ENCODE measurements at regions not wholly inside any gene's neighbourhood (a gene's known extent, or its start where the extent isn't known, plus 50 kb on each side); places are given as distances from the start of the nearest gene placed in this dataset.

DNA sequence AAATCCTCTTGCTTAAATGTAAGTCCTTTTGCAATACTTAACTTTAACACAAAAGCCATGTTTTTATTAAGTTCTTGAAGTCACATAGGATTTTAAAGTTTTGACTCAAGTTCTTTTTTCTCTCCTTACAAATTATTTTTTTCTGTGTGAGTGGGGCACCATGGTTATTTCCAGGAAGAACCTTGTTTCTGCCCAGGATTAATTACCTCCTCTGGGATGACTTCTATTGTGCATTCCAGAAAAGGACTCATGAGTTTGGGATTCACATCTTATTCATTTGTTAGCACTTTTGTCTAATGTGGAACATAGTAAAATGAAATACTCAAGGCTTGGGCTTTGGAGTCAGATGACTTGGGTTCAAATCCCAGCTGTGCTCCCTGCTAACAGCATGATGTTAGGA is 421.4 kb upstream of the WWC1 start:
- no peak for DNase-seq (ENCODE audit: low read depth in 1 of 2, low spot score in 1 of 2)

DNA sequence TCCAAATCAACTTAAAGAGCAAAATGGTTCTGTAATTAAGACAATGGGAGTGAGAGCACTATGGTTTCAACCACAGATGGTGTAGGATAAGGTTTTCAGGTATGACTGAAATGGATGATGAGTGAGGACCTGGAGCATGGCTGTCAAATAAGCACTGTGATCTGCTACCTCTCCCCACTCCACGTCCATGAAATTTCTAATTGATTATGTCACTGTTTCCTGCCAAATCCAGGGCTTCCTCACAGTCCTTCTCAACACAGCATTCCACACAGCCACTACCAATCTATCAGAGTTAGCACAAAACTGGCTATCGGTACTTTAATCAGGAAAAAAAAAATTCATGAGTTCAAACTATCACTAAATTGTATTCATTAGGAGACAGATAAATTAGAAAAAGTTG is 420.4 kb upstream of the WWC1 start:
- no peak for DNase-seq (ENCODE audit: low read depth in 1 of 2, low spot score in 1 of 2)

DNA sequence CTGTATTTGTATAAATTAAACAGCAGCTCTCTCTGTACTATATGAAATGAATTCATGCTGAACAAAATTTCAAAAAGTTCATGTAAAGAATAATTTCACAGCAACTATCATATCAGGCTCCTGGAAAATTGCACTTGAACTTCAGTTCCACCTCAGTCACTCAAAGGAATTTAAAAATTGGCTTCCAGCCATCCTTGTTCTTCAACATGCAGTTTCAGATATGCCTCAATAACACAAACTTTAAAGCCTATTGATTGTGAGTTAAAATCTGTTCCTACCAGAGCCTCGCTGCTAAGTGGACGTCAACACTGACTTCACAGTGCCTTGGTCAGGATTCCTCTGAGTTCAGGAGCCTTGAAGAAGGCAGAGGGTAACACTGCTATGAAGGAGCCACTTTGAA is 418.7 kb upstream of the WWC1 start:
- DNase-seq (ENCODE audit: low read depth in 1 of 2, low spot score in 1 of 2), result no peak

DNA sequence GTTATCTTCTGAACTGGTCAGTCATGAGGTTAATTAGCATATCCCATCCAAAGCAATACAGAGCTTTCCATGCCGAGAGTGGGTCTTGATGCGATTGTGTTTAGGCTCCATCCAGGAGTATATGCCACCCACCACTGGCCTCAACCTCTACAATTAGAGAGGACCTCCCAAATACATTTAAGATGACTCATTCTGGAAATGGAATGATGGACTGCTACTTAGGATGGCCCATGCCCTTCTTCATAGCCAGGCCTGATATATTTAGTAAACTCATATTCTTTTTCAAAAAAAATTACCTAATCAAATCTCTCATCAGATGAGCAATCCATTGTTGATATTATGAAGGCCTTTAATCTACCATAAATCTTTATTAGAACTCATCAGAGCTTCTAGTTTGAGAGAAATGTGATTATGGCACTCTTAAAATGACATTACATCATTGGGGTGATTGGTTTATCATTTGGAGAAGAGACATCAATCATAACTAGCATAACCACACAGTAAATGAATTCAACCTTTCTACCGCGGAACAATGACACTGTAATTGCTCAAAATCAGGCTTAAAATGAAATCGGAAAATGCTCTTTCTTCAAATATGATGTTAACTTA is 414.2 kb upstream of the WWC1 start:
- no peak for DNase-seq (ENCODE audit: low read depth in 1 of 2, low spot score in 1 of 2)

DNA sequence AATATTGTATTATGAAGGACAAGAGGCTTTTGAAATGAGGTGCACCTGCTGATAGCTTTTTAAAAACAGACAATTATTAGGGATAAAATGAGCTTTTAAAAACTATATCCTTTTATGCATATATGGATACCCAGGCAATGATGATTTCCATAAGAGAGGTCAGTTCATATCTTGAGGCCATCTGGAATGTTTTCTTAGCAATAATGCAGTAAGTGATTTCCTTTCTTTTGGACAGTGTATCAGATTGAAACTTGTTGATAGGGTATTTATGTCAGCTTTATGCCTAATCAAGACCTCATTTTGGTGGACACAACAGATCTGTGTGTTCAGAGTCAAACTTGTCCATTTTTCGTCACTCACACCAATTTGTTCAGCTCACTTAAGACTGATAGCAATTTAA is 413.5 kb upstream of the WWC1 start:
- DNase-seq (ENCODE audit: low read depth in 1 of 2, low spot score in 1 of 2), result no peak

DNA sequence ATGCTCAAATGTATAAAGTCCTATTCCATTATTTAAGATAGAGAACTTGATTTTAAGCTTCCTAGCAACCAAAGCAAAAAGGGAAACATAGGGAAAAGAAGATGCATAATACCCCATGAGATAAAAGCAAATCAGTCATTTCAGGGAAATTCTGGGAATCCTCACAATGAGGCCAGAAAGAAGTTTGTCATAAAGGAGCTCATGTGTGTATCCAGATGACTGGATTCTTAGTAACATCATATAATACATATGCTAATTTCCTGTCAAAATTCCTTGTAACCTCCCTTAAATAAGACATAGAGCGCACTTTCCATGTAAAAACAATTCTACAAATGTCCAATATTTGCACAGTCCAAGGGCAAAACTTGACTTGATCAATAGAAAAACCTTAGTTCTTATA is 411.0 kb upstream of the WWC1 start:
- no peak for DNase-seq (ENCODE audit: low read depth in 1 of 2, low spot score in 1 of 2)

DNA sequence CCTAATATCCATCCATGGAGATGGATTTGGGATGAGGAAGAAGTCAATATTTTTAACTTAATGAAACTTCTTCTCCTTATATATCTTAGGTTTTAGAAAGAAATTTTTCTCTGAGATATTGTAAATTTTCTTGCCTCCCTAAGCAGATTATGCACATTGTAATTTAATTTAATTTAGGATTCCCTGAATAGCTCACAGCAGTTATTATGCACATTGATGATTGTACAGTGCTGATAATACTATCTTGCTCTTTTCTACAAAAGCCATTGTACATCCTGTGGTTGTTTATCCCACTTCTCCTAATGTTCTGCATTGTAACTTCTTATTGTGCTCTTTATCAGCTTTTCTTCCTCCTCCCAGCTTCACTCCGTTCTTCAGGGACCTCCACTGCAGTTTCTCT is 410.4 kb upstream of the WWC1 start:
- no peak for DNase-seq (ENCODE audit: low read depth in 1 of 2, low spot score in 1 of 2)

DNA sequence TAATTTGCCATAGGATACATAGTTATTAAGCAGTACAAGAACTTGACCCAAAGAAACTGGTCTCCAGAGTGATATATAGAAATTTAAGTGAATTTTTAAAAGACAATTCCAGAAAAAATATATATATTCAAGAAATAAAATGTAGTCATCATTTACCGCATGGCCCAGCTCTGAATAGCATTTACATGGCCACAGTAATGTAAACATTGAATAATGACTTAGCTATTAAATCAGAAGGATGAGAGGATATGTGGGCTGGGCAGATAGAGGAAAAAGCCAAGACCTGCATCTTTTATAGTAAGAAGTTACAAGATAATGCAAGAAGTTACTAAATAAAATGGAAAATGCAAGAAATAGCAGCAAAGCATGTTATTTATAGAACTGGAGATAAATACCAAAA is 405.2 kb upstream of the WWC1 start:
- DNase-seq (ENCODE audit: low read depth in 1 of 2, low spot score in 1 of 2), result no peak

DNA sequence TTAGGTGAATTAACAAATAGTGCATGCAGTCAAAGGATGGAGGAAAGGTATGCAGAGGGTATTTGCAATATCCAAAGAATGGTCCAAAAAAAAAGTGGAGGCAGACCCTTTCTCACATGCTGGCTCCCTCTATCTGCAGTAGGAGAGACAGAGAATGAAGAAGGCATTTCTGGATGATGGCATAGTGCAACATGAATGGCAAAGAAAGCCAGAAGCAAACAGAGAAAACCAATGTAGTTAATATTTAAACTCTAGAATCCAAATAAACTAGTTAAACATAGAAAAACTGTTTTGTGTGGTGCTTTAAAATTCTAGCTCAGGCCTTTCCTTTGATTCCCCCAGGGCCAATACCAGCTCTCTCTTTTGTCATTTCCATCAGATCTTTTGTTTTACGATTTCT is 403.1 kb upstream of the WWC1 start:
- DNase-seq (ENCODE audit: low read depth in 1 of 2, low spot score in 1 of 2), result no peak

DNA sequence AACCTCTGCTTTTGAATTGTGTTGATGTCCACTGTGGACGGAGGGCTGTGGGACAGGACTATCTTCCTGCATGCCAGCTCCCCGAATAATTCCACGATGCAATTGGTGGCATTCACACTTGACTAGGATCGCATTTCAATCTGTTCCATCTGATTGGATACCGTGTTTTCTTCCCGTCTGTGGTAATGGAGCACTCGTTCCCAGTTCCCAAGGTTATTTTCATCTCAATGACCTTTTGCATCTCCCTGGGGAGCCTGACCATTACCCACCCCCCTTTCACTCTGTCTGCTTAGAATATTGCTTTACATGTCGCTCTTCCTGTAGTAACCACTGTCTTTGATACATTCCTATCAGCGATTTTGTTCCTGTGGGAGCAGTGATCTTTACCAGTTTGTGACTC is 402.2 kb upstream of the WWC1 start:
- DNase-seq (ENCODE audit: low read depth in 1 of 2, low spot score in 1 of 2), result no peak

DNA sequence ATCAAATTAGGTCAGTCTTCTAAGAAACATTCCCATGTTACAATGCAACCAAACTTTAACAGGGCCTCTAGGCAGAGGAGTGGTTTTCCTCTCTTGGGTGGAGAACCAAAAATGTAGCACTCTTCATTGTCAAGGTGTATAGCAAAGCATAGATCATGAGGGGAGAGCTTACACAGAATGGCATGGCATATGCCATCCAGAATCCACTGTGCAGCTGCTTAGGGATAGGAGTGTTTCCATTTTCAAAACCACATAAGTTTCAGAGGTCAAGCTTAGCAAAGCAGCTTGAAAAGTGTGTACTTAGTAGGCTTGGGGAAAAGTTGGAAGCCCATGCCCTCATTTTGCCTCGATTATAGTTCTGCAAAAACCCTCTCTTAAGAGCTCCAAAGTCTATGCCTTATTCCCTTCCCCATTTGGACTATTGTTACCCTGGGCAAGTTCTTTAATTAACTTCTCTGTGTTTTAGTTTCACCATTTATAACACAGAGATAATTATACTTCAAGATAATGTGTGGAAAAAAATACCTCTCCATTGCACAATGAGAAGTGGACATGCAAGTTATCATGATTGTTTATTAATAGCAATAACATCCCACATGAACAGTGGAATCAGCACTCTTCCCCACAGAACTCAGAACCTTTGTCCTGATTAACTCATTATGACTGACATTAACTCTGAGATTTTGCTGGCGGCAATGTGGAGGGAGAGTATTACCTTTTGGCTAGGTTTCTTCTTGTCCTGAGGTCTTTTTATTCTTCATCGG is 398.9 kb upstream of the WWC1 start:
- DNase-seq (ENCODE audit: low read depth in 1 of 2, low spot score in 1 of 2), result no peak

DNA sequence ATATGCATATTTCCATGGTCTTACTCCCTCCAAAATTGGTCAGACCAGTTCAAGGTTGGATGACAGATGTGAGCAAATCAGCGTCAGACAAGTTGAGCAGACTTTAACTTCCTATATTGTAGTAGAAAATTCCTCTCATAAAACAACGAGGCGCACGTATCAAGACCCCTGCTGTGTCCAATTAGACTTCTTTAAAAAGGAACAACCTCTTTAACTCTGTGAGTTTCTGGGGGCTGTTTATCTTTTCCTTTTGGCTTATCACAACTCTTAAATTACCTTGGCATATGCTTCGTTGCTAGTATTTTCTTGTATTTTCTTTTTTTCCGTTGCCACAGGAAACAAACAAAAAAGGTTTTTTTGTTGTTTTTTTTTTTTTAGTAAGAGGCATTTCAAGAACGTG is 398.2 kb upstream of the WWC1 start:
- DNase-seq (ENCODE audit: low read depth in 1 of 2, low spot score in 1 of 2), result no peak

DNA sequence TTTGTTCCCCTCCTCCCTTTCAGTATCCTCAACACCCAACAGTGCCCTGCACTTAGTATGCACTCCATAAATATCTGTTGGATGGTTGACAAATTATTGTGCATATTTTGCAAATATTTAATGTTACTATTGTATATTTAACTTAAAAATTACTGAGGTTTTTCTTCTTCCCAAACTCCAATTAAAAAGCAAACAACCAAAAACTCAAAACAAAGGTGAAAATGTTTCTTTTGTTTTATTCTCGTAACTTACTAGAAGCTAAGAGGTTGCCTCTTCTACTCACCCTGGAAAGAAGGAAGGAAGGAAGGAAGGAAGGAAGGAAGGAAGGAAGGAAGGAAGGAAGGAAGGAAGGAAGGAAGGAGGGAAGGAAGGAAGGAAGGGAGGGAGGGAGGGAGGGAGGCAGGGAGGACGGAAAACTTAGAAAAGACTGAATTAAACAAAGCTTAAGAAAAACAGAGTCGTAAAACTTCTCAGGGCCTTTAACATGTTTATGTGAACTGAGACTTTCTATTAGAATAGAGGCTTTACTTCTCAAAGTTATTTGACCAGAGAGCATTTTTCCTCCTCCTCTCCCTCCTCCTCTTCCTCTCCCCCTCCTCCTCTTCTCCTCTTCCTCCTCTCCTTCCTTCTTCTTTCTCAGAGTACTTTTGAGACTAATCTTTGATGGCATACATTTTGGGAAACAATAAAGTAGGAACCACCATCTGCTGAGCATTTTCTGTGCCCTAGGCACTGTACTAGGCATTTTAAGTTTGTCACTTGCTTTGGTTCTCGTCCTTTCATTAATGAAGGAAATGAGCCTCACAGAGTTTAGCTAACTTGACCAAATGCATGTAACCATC is 396.6 kb upstream of the WWC1 start:
- DNase-seq (ENCODE audit: low read depth in 1 of 2, low spot score in 1 of 2), result no peak

DNA sequence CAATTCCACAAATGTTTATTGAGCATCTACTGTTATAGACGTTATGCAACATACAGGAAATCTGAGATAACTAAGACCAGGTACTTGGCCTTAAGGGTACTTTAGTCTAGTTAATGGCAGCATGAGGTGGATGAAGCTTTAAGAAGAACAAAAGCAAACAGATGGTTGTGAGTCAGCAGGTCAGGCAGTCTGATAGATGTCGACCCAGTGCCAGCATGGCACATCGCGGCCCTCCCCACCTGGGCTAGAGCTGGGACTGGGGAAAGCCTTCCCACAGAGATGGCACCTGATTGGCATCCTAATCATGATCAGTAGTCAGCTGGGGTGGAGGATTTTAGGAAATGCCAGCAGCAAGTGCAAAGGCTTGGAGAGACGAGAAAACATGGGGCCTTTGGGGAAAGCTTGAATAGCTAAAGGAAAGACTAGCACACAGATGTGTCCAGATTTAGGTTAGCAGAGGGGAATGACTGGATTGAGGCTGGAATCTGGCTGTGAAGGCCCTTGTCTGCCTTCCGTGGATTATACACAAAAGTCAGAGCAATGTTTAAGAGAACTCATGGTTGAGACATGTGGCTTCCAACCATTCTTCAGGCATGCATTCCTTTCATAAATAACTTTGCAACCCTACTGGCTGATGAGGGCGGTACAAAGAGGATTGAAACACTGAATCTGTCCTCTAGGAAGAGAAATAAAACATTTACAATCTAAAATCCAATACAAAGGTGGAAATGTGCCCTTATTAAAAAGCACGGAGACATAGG is 395.4 kb upstream of the WWC1 start:
- DNase-seq (ENCODE audit: low read depth in 1 of 2, low spot score in 1 of 2), result no peak

DNA sequence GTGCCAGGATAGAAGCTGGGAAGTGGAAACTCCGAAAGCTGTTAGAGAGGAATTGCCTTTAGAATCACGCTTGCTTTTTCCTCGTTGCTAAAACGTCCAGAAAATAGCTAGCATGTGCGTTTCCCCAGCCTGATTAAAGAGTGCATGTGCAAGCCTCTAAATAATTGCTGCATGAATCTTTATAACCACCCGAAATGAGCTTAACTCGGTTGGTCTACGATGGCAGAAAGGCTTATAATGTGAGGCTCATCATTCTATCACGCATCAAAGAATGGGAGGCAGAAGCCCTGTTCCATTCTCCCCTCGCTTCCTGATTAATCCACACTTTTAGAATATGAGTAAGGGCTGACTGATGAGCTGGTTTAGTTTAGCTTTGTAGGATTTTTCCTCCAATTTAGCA is 394.6 kb upstream of the WWC1 start:
- no peak for DNase-seq (ENCODE audit: low read depth in 1 of 2, low spot score in 1 of 2)

DNA sequence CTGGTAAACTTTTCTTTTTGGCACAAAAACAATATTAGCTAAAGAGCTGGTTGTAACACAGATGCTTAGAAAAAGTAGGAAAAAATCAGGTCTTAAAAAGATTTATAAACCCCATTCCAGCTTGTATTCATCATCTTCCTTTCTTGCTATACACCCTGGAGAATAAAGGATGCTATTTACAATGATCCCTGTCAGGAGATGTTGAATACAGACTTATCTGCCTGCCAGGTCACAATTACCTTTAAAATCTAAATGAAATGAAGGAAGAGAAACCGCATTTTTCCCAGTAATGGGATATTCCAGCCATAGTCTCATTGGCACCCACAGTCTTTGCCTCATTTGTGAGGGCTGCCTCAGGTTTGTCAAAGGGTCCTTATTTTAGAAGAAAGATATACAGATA is 394.1 kb upstream of the WWC1 start:
- DNase-seq (ENCODE audit: low read depth in 1 of 2, low spot score in 1 of 2), result no peak

DNA sequence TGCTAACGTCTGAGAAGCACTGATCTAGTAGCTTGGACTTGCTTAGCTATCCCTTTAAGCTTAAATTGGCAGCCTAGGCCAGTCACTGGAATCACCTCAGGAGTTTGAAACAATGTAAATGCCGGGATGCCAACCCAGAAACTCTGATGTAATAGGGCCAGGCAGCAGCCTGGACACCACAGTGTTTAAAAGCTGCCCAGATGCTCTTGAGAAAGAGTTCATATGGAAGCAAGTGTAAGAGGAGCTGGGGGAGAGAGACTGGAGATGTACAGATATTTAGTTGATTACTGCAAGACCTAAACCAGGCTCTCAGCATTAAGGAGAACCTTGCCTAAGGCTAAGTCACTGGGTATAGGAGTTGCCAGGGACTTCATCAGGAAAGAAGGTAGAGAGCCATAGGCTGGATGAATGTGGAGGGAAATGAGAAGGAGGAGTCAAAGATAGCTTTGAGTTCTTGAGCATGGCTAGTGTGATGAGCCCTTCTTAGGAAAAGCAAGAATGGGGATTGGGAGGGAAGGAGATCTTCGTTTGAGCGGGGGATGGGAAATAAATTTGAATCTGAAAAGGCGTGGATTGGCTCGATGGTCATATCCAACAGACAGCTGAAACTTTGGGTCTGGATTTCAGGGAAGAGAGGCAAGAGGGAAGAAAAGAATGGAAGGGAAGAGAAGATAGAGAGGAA is 392.9 kb upstream of the WWC1 start:
- DNase-seq (ENCODE audit: low read depth in 1 of 2, low spot score in 1 of 2), result no peak

DNA sequence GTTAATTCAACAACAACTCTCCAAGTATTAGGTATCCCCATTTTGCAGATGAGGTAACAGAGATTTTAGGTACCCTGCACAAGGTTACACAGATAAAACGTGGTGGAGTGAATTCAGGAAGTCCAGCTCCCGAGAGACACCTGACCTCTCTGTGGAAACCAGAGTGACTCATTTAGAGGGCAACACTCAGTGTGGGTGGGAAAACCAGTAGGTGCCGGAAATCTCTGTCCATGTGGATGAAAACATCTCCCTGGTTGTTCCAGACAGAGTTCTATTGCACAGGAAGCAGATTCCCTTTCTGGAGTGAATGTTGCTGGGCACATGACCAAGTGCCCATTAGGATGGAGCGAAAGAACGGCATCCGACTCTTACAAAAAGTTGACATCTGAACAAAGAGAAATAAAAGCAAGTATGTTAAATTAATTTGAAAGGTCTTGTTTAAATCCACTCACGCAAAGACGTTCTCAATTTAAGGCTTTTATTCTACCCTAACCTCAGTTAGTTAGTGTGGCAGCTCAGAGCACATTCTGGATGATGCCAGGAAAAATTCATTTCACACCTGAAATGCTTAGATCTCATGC is 391.9 kb upstream of the WWC1 start:
- DNase-seq (ENCODE audit: low read depth in 1 of 2, low spot score in 1 of 2), result no peak

DNA sequence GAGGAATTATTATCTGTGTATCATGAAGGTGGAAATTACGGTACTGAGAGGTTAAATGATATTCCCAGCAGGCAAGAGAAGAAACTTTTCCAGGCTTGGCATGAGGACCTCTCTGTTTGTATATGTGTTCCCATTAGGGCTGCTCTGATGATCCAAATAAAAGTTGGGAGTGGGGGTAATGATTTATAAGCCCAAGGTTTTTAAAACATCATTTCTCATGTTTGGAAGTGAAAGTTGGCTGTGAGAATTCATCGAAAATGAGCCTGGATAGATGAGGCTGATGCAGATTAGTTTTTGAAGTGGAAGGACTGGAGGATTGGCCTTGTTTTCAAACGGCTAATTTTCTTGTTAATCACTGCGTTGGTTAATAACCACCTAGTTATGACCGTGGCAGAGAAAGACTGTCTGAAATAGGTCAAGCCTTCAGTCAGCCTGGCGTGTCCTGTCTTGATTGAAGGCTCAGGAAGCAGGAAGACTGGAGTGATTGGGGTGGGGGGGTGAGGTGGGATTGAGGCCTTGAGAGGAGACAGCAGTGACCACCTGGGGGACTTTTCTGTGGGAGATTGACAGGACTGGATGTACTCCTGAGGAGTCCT is 391.0 kb upstream of the WWC1 start:
- no peak for DNase-seq (ENCODE audit: low read depth in 1 of 2, low spot score in 1 of 2)

DNA sequence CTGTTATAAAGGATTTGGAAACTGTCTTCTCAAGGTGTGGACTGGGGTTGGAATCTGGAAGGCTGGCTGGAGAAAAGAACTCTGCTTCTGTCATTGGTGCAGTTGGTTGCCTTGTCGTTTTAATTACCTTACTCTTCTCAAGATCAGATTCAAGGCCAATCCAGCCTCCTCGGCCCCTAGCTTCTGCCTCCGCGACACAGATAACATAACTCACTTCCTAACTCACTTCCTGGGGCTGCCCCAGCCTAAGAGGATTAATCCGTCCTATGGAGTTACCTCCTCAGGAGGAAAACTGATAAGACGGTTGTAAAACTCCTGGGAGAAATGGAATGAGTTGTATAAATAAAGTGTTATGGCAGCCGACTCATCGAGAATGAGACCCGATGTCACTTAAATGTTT is 389.1 kb upstream of the WWC1 start:
- DNase-seq (ENCODE audit: low read depth in 1 of 2, low spot score in 1 of 2), result no peak
